BLaER1 treated with 17β-estradiol and CSF1 and Interleukin-3, amounts not matched to agents 10 nM and 100 nM (cell line): ENCODE measurements at regions not wholly inside any gene's neighbourhood (a gene's known extent, or its start where the extent isn't known, plus 50 kb on each side); places are given as distances from the start of the nearest gene placed in this dataset.

Experiments used
- H3K27ac ChIP-seq, 11 experiments: shearing (Covaris generic); formaldehyde crosslinking; 2 replicates each; pipeline ENCODE4 v1.8.1; 2022
- H3K27me3 ChIP-seq, 11 experiments: shearing (Covaris generic); formaldehyde crosslinking; 2 replicates each; pipeline ENCODE4 v1.8.1; 2022
- H3K36me3 ChIP-seq, 11 experiments: shearing (Covaris generic); formaldehyde crosslinking; 2 replicates each; pipeline ENCODE4 v1.8.1; 2022
- H3K4me1 ChIP-seq, 10 experiments: shearing (Covaris generic); formaldehyde crosslinking; 2 replicates each; pipeline ENCODE4 v1.8.1; 2022
- H3K4me2 ChIP-seq, 11 experiments: shearing (Covaris generic); formaldehyde crosslinking; 2 replicates each; pipeline ENCODE4 v1.8.1; 2022
- H3K4me3 ChIP-seq, 10 experiments: shearing (Covaris generic); formaldehyde crosslinking; 2 replicates each; pipeline ENCODE4 v1.8.1; 2022
- H3K9ac ChIP-seq, 11 experiments: shearing (Covaris generic); formaldehyde crosslinking; 2 replicates each; pipeline ENCODE4 v1.8.1; 2022
- H3K9me3 ChIP-seq, 11 experiments: shearing (Covaris generic); formaldehyde crosslinking; replicated peaks in 1 of 11; 2 replicates each; pipeline ENCODE4 v1.8.1; 2022
- H4K20me1 ChIP-seq, 11 experiments: shearing (Covaris generic); formaldehyde crosslinking; 2 replicates each; pipeline ENCODE4 v1.8.1; 2022
- Cebpa-rat ChIP-seq, 11 experiments: shearing (Covaris generic); IDR thresholded peaks; 2 replicates each; pipeline ENCODE4 v1.8.1; 2022

- Histone ChIP-seq H3K4me3 (no peak overlapping the region), H4K20me1 (no peaks in the 10 kb centered on the region), H3K4me1 (peaks cover 0 to 20% (median 9%) of the 10 kb centered on the region in 10 experiments; a peak in 12 of 20 replicates), H3K9ac (no peak overlapping the region), H3K27me3 (no peaks in the 10 kb centered on the region), H3K27ac (no peak overlapping the region), H3K4me2 (no peak overlapping the region), H3K9me3 (0 out of 22 replicates have a peak, but pooled peaks cover 0 to 10% (median 0%) of the 10 kb centered on the region in 11 experiments), H3K36me3 (no peaks in the 10 kb centered on the region)
- no peak for TF ChIP-seq Cebpa-rat (IDR thresholded peaks at IDR 0.05)
Observed at GRCh38 chr4:41325901-41326300, 69.2 kb downstream of the UCHL1 start.

DNA sequence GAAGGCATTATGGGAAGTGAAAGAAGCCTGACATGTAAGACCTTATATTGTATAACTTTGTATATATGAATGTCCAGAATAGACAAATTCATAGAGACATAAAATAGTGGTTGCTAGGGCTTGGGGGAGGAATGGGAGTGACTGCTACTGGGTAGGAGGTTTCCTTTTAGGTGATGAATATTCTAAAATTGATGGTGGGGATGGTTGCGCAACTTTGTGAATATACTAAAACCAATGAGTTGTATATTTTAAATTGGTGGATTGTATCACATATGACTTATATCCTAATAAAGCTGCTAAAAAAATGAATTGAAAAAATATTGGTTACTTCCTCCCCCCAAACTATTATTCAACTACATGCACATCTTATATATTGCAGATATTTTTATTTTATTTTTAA lies 70.0 kb downstream of the UCHL1 start:
- Histone ChIP-seq H3K4me3 (no peak overlapping the region), H3K9me3 (0 out of 22 replicates have a peak, but pooled peaks cover 0 to 6% (median 0%) of the 10 kb centered on the region in 11 experiments), H3K27ac (no peak overlapping the region)

GRCh38 chr4:41327770-41328169 lies 71.0 kb downstream of the UCHL1 start:
- Histone ChIP-seq H3K4me2 (no peak overlapping the region), H3K27ac (no peak overlapping the region), H4K20me1 (no peaks in the 10 kb centered on the region), H3K9ac (no peak overlapping the region), H3K36me3 (no peaks in the 10 kb centered on the region), H3K4me1 (peaks cover 0 to 6% (median 3%) of the 10 kb centered on the region in 10 experiments; a peak in 10 of 20 replicates), H3K9me3 (peaks cover 0 to 11% (median 2%) of the 10 kb centered on the region in 11 experiments; a peak in 4 of 22 replicates), H3K27me3 (no peaks in the 10 kb centered on the region), H3K4me3 (no peak overlapping the region)
- no peak for TF ChIP-seq Cebpa-rat (IDR thresholded peaks at IDR 0.05)

More for the DNA sequence above, 70.0 kb downstream of the UCHL1 start:
- Histone ChIP-seq H3K4me1 (peaks cover 0 to 13% (median 9%) of the 10 kb centered on the region in 10 experiments; a peak in 11 of 20 replicates), H3K9ac (no peak overlapping the region), H3K36me3 (no peaks in the 10 kb centered on the region), H4K20me1 (no peaks in the 10 kb centered on the region), H3K4me2 (no peak overlapping the region), H3K27me3 (no peaks in the 10 kb centered on the region)
- TF ChIP-seq Cebpa-rat (IDR thresholded peaks at IDR 0.05), result peak in 6 of 11 experiments; percentile 16 to 71 (median 41); a peak in 8 of 22 replicates

DNA sequence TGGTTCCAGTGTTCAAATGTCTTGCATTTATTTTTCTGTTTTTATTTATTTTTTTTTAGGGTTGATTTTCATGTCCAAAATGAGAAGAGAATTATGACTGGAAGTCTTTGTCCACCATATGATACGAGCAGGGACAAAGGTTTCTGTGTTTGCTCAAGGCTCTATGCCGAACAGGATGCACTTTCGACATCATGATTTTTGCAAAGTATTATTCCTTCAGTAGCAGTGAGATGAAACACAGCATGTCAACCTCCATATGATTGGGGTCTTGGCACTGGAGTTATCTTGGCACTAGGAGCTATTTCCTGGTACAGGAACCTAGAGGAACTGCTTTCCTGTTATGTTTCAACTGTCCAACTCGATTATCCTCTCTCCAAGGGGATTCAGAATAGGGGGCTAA lies 72.6 kb downstream of the UCHL1 start:
- Histone ChIP-seq H3K4me2 (no peak overlapping the region), H3K27ac (no peak overlapping the region), H3K36me3 (no peaks in the 10 kb centered on the region), H4K20me1 (no peaks in the 10 kb centered on the region), H3K9ac (no peak overlapping the region), H3K9me3 (peaks cover 0 to 11% (median 6%) of the 10 kb centered on the region in 11 experiments; a peak in 5 of 22 replicates), H3K4me3 (no peak overlapping the region), H3K27me3 (no peaks in the 10 kb centered on the region), H3K4me1 (no peaks in the 10 kb centered on the region; a peak in 1 of 20 replicates)
- no peak for TF ChIP-seq Cebpa-rat (IDR thresholded peaks at IDR 0.05)

- H4K20me1 ChIP-seq, result no peaks in the 10 kb centered on the region
- no peak overlapping the region for H3K4me2 ChIP-seq
- H3K9me3 ChIP-seq, result peaks cover 0 to 11% (median 0%) of the 10 kb centered on the region in 11 experiments; a peak in 5 of 22 replicates
- H3K36me3 ChIP-seq, result no peaks in the 10 kb centered on the region
- no peak overlapping the region for H3K4me3 ChIP-seq
- no peaks in the 10 kb centered on the region; a peak in 1 of 20 replicates for H3K4me1 ChIP-seq
- no peaks in the 10 kb centered on the region for H3K27me3 ChIP-seq
- no peak overlapping the region for H3K9ac ChIP-seq
- H3K27ac ChIP-seq, result no peak overlapping the region
- TF ChIP-seq Cebpa-rat (IDR thresholded peaks at IDR 0.05), result no peak
Observed at GRCh38 chr4:41331224-41331623, 74.5 kb downstream of the UCHL1 start.

DNA sequence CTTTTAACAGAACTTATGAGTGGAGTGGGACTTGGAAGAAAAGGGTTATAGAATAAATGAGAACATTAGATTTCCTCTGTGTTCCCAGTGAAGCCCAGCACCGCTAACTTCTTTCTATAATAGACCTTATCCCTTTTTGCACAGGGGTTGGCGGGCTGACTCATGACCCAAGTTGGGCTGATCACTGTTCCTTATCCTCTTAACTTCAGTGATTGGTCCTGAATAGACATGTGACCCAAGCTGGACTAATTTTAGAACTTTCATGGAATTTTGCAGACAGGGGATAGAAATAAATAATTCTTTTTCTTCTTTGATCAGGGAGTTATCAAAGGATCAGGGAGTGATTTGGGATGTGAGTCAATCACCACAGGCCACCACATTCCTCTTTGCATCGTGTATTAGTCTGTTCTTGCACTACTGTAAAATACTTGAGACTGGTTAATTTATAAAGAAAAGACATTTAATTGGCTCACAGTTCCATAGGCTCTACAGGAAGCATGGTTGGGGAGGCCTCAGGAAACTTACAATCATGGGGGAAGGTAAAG lies 75.9 kb downstream of the UCHL1 start:
- no peaks in the 10 kb centered on the region; a peak in 1 of 20 replicates for H3K4me1 ChIP-seq
- H3K36me3 ChIP-seq, result no peaks in the 10 kb centered on the region
- H3K9me3 ChIP-seq, result peaks cover 0 to 11% (median 0%) of the 10 kb centered on the region in 11 experiments; a peak in 5 of 22 replicates
- H3K4me2 ChIP-seq, result no peak overlapping the region
- no peak overlapping the region for H3K9ac ChIP-seq
- H3K27me3 ChIP-seq, result no peaks in the 10 kb centered on the region
- H3K4me3 ChIP-seq, result no peak overlapping the region
- H4K20me1 ChIP-seq, result no peaks in the 10 kb centered on the region
- H3K27ac ChIP-seq, result no peak overlapping the region
- TF ChIP-seq Cebpa-rat (IDR thresholded peaks at IDR 0.05), result no peak

DNA sequence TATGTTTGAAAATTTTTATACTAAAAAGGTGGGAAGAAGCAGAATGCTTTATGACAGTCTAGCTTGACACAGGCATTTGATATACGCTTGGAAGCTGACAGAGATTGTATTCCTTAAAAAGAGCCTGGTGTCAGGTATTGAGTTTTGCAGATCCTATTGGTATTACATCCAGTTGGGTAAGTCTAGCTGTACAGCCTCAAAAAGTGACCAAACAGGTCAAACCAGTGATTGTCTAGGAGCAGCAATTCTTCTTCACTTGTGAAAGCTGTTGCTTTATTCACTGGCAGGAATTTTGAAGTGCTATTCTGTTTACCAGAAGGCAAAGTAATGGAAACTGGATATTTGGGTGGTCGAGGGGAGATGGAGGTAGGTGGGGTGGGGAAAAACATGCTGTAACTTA lies 77.5 kb downstream of the UCHL1 start:
- no peaks in the 10 kb centered on the region for H3K36me3 ChIP-seq
- H3K9ac ChIP-seq, result no peak overlapping the region
- H3K4me2 ChIP-seq, result no peak overlapping the region
- no peak overlapping the region for H3K4me3 ChIP-seq
- H3K27me3 ChIP-seq, result no peaks in the 10 kb centered on the region
- peaks cover 0 to 14% (median 4%) of the 10 kb centered on the region in 11 experiments; a peak in 10 of 22 replicates for H3K9me3 ChIP-seq
- no peak for TF ChIP-seq Cebpa-rat (IDR thresholded peaks at IDR 0.05)
- H3K4me1 ChIP-seq, result no peaks in the 10 kb centered on the region; a peak in 1 of 20 replicates
- no peaks in the 10 kb centered on the region for H4K20me1 ChIP-seq
- H3K27ac ChIP-seq, result no peak overlapping the region

GRCh38 chr4:41339812-41340809 lies 83.4 kb downstream of the UCHL1 start:
- TF ChIP-seq Cebpa-rat (IDR thresholded peaks at IDR 0.05), result no peak
- H3K9ac ChIP-seq, result no peak overlapping the region
- no peaks in the 10 kb centered on the region for H3K36me3 ChIP-seq
- H3K4me2 ChIP-seq, result no peak overlapping the region
- H3K9me3 ChIP-seq, result peaks cover 0 to 22% (median 6%) of the 10 kb centered on the region in 11 experiments; a peak in 9 of 22 replicates
- H3K27me3 ChIP-seq, result no peaks in the 10 kb centered on the region
- no peaks in the 10 kb centered on the region for H3K4me1 ChIP-seq
- no peaks in the 10 kb centered on the region for H4K20me1 ChIP-seq
- H3K27ac ChIP-seq, result no peak overlapping the region
- no peak overlapping the region for H3K4me3 ChIP-seq
